Upper lobe of right lung (tissue), 1 donor: ENCODE measurements at regions not wholly inside any gene's neighbourhood (a gene's known extent, or its start where the extent isn't known, plus 50 kb on each side); places are given as distances from the start of the nearest gene placed in this dataset.

Experiments used
- ATAC-seq: fragments of 200-7000 bp; cut with Tn5 transposase; one replicate; pipeline ENCODE4 v1.9.1; 2020; ENCODE audit warnings: mild to moderate bottlenecking, moderate library complexity
- DNase-seq: peaks from one replicate; pipeline ENCODE4 v3.0.0-alpha.2; 2020
- H3K27ac ChIP-seq: fragments of 200-600 bp; one replicate; pipeline ENCODE4 v1.8.0; 2022
- H3K27me3 ChIP-seq: fragments of 200-600 bp; one replicate; pipeline ENCODE4 v1.8.0; 2022; ENCODE audit warnings: mild to moderate bottlenecking
- H3K36me3 ChIP-seq: fragments of 200-600 bp; one replicate; pipeline ENCODE4 v1.8.0; 2022
- H3K4me1 ChIP-seq: fragments of 200-600 bp; one replicate; pipeline ENCODE4 v1.8.0; 2022
- H3K4me3 ChIP-seq: fragments of 200-600 bp; one replicate; pipeline ENCODE4 v1.8.0; 2022; ENCODE audit warnings: mild to moderate bottlenecking
- H3K9me3 ChIP-seq: fragments of 200-600 bp; one replicate; pipeline ENCODE4 v1.8.0; 2022
- intact Hi-C: fragments of 100-400 bp; cut with DNase I; formaldehyde crosslinking; loops from one replicate; pipeline ENCODE4 v1.11.0; 2022
- TF ChIP-seq, protein P1 (sequence below): fragments of 200-600 bp; IDR thresholded peaks from one replicate; pipeline ENCODE4 v1.8.0; 2022; ENCODE audit warnings: antibody characterized with exemption
- donor health status: DM: no; HTN: yes; CAD: no; lungs with severe emphysema.

DNA sequence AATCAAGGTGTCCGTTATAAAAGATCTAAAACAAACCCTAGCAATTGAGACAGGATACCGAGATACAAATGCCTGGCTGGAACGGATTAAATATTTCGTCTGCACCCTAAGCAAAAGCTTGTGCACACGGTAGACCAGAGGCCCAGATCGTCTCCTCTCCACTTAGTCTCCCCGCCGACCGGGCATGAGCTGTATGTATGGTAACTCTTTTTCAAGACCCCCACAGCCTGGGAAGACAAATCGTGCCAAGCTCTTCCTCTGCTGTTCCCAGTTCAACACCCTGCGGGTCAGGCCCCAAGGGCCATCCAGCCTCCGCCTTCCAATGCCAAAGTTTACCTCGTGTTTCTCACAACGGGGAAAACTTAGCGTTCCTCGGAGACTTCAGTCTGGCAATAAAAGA is 285.7 kb upstream of the GALNT17 start:
- DNase-seq (no peak), ATAC-seq (no peak)
- TF ChIP-seq, protein P1, sequence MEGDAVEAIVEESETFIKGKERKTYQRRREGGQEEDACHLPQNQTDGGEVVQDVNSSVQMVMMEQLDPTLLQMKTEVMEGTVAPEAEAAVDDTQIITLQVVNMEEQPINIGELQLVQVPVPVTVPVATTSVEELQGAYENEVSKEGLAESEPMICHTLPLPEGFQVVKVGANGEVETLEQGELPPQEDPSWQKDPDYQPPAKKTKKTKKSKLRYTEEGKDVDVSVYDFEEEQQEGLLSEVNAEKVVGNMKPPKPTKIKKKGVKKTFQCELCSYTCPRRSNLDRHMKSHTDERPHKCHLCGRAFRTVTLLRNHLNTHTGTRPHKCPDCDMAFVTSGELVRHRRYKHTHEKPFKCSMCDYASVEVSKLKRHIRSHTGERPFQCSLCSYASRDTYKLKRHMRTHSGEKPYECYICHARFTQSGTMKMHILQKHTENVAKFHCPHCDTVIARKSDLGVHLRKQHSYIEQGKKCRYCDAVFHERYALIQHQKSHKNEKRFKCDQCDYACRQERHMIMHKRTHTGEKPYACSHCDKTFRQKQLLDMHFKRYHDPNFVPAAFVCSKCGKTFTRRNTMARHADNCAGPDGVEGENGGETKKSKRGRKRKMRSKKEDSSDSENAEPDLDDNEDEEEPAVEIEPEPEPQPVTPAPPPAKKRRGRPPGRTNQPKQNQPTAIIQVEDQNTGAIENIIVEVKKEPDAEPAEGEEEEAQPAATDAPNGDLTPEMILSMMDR, result no peak
- intact Hi-C loops, result no loop called here
- no peak overlapping the region for H3K27ac ChIP-seq
- H3K4me3 ChIP-seq, result no peak overlapping the region
- H3K9me3 ChIP-seq, result no peaks in the 10 kb centered on the region
- no peaks in the 10 kb centered on the region for H3K4me1 ChIP-seq
- H3K36me3 ChIP-seq, result no peaks in the 10 kb centered on the region
- no peaks in the 10 kb centered on the region for H3K27me3 ChIP-seq

DNA sequence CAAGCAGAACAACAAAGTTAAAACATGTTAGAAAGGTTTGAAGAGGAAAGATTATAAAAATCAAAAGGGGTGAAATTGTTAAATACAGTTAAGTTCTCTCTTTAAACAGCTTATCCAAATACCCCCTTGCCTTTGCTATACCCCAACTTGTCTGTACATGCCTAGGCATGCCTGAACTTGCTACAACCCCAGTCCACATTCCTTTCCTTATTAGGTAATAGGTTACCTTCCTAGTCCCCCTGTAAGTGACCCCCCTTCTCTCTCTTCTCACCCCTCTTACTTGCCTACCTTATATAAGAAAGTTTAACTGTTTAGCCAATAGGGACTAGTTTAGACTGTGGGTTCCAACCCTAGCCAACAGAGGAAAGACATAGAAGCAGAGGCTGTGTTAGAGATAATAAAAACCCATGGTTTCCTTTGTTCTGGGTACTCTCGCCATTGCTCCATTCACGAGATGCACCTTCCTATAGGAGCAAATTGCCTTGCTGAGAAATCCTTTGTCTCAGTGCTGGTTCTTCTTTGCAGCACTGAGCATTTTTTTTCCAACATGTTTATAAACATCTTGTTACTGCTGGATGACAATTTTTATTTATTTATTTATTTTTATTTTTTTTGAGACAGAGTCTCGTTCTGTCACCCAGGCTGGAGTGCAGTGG is 282.2 kb upstream of the GALNT17 start:
- Histone ChIP-seq H3K36me3 (no peaks in the 10 kb centered on the region), H3K9me3 (no peaks in the 10 kb centered on the region), H3K4me3 (no peak overlapping the region), H3K4me1 (no peaks in the 10 kb centered on the region), H3K27ac (no peak overlapping the region), H3K27me3 (no peaks in the 10 kb centered on the region)
- intact Hi-C loops, result no loop called here
- DNase-seq, result no peak
- TF ChIP-seq, protein P1, result no peak
- no peak for ATAC-seq

DNA sequence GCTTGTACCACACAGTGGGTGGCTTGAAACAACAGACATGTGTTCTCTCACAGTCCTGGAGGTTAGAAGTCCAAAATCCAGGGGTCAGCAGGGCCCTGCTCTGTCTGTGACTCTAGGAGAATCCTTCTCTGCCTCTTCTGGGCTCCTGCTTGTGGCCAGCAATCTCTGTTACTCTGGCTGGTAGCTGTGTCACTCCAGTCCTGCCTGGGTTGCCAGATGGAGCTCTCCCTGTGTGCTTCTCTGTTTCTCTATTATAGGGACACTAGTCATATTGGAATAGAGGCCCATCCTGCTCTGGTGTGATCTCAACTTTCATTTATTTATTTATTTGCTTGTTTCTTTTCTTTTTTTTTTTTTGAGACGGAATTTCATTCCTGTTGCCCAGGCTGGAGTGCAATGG is 276.6 kb upstream of the GALNT17 start:
- H3K27ac ChIP-seq, result no peak overlapping the region
- ATAC-seq, result no peak
- H3K36me3 ChIP-seq, result no peaks in the 10 kb centered on the region
- H3K4me3 ChIP-seq, result no peak overlapping the region
- H3K27me3 ChIP-seq, result no peaks in the 10 kb centered on the region
- no peaks in the 10 kb centered on the region for H3K4me1 ChIP-seq
- no peaks in the 10 kb centered on the region for H3K9me3 ChIP-seq
- intact Hi-C loops, result no loop called here
- DNase-seq, result no peak
- TF ChIP-seq, protein P1, result no peak

DNA sequence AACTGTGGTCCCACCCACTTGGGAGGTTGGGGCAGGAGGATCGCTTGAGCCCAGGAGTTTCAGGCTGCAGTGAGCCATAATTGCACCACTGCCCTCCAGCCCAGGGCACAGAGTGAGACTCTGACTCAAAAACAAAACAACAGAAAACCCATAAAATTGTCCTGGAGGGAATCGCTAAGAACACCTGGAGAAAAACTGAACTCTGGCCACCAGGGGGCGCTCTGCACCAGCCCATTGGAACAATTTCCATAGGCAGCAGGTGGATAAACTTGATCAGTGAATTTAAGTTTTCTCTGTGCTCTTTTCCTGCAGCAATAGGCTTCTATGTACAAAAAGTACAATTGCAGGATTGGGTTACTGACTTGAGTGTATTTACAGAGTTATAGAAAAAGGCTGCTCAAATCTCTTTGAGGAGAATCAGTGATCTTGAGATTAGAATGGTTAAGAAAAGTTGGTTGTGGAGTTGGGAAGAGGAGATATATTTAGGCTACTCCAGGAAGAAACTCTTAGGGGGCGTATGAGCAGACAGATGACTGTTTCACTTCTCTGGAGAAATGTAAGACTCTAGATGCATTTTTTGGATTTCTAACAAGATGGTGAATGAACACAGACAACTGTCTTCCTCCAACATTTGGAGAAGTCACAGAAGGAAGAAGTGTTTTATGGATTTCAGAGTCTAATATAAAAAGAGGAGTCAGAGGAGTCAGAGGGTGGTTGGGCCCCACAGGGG is 274.9 kb upstream of the GALNT17 start:
- Histone ChIP-seq H3K27me3 (no peaks in the 10 kb centered on the region), H3K27ac (no peak overlapping the region), H3K4me3 (no peak overlapping the region), H3K4me1 (no peaks in the 10 kb centered on the region), H3K9me3 (no peaks in the 10 kb centered on the region), H3K36me3 (no peaks in the 10 kb centered on the region)
- DNase-seq (peak; percentile 82), ATAC-seq (peak; percentile 62)
- intact Hi-C loops, result no loop called here
- TF ChIP-seq, protein P1, result peak; percentile 90

DNA sequence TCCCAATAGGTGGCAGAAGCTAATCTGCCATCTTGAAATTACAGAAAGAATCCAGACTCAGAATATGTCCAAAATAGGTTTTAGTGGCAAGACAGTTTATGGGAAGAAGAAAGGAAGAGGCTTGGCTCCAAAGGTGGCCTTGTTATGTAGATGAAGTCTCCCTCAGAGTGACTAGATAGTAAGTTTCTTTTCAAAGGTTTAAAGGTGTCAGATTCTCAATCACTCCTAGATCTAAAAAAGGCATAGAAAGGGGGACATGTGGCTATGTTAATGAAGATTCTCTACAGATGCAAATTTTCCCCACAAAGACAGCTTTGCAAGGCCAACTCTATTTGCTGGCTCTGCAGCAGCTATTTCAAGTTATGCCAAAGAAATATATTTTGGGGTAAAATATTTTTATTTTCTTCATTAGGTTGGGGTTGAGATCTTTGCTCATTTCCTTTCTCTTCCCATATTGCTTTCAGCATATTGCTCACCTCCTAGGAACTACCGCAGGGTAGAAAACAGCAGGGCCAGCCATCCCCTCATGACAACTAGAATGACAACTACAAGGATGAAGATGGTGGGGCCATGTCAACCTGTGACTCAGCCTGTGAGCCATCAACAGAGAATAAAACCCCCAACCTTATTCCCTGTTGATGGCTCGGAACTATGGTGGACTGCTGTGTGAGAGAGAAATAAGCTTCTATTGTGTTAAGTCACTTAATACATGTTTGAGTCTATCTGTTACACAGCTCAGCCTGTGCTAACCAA is 274.0 kb upstream of the GALNT17 start:
- Histone ChIP-seq H3K27ac (no peak overlapping the region), H3K27me3 (no peaks in the 10 kb centered on the region), H3K4me3 (no peak overlapping the region), H3K4me1 (no peaks in the 10 kb centered on the region), H3K36me3 (no peaks in the 10 kb centered on the region), H3K9me3 (no peaks in the 10 kb centered on the region)
- TF ChIP-seq, protein P1, result no peak
- ATAC-seq (no peak), DNase-seq (no peak)
- intact Hi-C loops, result no loop called here
